Prostate gland (tissue), 2 donors: ENCODE measurements at regions not wholly inside any gene's neighbourhood (a gene's known extent, or its start where the extent isn't known, plus 50 kb on each side); places are given as distances from the start of the nearest gene placed in this dataset.
A peak's percentile ranks its signal among the peaks of the same experiment; 100 is the strongest.

ENCODE experiments used
- DNase-seq: peaks from one replicate; pipeline ENCODE4 v3.0.0-alpha.2; 2019; ENCODE audit warnings: low spot score
- H3K27ac ChIP-seq, 2 donors: fragments of 200-600 bp; sonication (generic); 2 replicates each; pipeline ENCODE4 v1.5.1; 2017 to 2019
- H3K27me3 ChIP-seq: fragments of 200-600 bp; sonication (generic); replicated peaks from 2 replicates; pipeline ENCODE4 v1.5.1; 2019; ENCODE audit not compliant: insufficient read depth
- H3K36me3 ChIP-seq, 2 donors: fragments of 200-600 bp; sonication (generic); 1 replicate in 1 of 2; 2 replicates in 1 of 2; pipeline versions ENCODE4 v1.5.1 to v1.8.1; 2017 to 2019
- H3K4me1 ChIP-seq: fragments of 200-600 bp; sonication (generic); replicated peaks from 2 replicates; pipeline ENCODE4 v1.5.1; 2019
- H3K4me3 ChIP-seq, 2 donors: fragments of 200-600 bp; sonication (generic); 2 replicates each; pipeline ENCODE4 v1.5.1; 2017 to 2019
- H3K9me3 ChIP-seq: fragments of 200-600 bp; sonication (generic); 2 replicates; pipeline ENCODE4 v1.5.1; 2017
- POLR2A ChIP-seq: fragments of 450-650 bp; IDR thresholded peaks from one replicate; pipeline ENCODE4 v1.6.1; 2016; ENCODE audit warnings: antibody characterized with exemption, mild to moderate bottlenecking
- POLR2AphosphoS5 ChIP-seq: sonication (generic); formaldehyde crosslinking; IDR thresholded peaks from one replicate; pipeline ENCODE4 v1.6.1; 2017; ENCODE audit warnings: antibody characterized with exemption
- WGBS: methylation state at CpG from one replicate; pipeline ENCODE4 v1.1.5; 2018; 5-methylcytosine and 5-hydroxymethylcytosine counted together
- intact Hi-C: fragments of 100-400 bp; cut with DNase I; formaldehyde crosslinking; loops from one replicate; pipeline ENCODE4 v1.14.2; 2022
- TF ChIP-seq, protein P1 (sequence below), 4 experiments: fragments of 200-600 bp in 2 of 4; fragments of 450-650 bp in 2 of 4; sonication (generic) in 2 of 4; IDR thresholded peaks; 1 replicate in 3 of 4; 2 replicates in 1 of 4; pipeline ENCODE4 v1.5.1; 2016 to 2019; ENCODE audit warnings: antibody characterized with exemption in 4 of 4, mild to moderate bottlenecking in 2 of 4, moderate library complexity in 2 of 4

DNA sequence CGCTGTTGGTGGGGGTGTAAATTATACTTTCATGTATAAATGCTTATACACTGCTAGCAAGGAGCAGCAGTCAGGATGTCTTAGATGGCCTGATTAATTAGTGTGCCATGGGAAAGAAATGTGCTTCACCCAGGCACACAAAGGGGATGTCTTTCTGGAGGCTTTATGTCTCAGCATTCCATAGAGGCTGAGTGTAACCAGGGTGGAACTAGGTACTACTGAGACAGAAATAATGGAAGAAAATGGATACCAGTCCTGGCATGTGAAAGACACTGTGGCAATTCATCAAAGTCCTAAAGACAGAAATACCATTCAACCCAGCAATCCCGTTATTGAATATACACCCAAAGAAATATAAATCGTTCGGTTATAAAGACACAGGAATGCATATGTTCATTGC, 52.5 kb downstream of the PF4 start:
- H3K9me3 ChIP-seq = no peaks in the 10 kb centered on the region
- H3K36me3 ChIP-seq = no peaks in the 10 kb centered on the region
- no peaks in the 10 kb centered on the region for H3K27me3 ChIP-seq
- H3K4me1 ChIP-seq = no peaks in the 10 kb centered on the region
- 92% methylated on average over 4 of the region's 4 CpGs for WGBS
- H3K27ac ChIP-seq = no peak overlapping the region
- H3K4me3 ChIP-seq = no peak overlapping the region
- intact Hi-C loops = loop anchor here (10.0 kb wide), 1 partner anchor 206 kb away; no protein-coding TSS in a partner anchor
- DNase-seq = no peak
- TF ChIP-seq, protein P1, sequence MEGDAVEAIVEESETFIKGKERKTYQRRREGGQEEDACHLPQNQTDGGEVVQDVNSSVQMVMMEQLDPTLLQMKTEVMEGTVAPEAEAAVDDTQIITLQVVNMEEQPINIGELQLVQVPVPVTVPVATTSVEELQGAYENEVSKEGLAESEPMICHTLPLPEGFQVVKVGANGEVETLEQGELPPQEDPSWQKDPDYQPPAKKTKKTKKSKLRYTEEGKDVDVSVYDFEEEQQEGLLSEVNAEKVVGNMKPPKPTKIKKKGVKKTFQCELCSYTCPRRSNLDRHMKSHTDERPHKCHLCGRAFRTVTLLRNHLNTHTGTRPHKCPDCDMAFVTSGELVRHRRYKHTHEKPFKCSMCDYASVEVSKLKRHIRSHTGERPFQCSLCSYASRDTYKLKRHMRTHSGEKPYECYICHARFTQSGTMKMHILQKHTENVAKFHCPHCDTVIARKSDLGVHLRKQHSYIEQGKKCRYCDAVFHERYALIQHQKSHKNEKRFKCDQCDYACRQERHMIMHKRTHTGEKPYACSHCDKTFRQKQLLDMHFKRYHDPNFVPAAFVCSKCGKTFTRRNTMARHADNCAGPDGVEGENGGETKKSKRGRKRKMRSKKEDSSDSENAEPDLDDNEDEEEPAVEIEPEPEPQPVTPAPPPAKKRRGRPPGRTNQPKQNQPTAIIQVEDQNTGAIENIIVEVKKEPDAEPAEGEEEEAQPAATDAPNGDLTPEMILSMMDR (IDR thresholded peaks at IDR 0.05) = no peak
- TF ChIP-seq POLR2AphosphoS5 (no peak), POLR2A (no peak)

DNA sequence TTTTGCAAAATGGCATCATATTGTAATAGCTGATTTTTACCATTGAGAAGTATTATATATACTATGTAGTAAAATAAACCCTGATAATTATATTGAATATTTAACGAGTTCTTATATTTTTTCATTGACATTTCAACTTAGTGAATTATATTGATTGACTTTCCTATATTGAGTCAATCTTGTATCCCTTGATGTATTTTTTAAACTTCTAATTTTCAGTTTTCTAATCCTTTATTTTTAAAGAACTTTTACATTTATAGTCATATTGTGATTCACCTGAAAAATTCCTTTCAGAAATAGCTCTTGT, 54.4 kb downstream of the CXCL1 start:
- Histone ChIP-seq H3K36me3 (no peaks in the 10 kb centered on the region), H3K27ac (no peak overlapping the region), H3K4me1 (no peaks in the 10 kb centered on the region), H3K27me3 (no peaks in the 10 kb centered on the region), H3K4me3 (no peak overlapping the region), H3K9me3 (no peaks in the 10 kb centered on the region)
- DNase-seq = no peak
- intact Hi-C loops = loop anchor here (5.0 to 10.0 kb wide), 2 partner anchors 211 to 261 kb away; no protein-coding TSS in a partner anchor
- TF ChIP-seq, protein P1 (IDR thresholded peaks at IDR 0.05) = no peak
- no peak for TF ChIP-seq POLR2A
- TF ChIP-seq POLR2AphosphoS5 = no peak
- WGBS = 93% methylated on average over 1 of the region's 1 CpG

DNA sequence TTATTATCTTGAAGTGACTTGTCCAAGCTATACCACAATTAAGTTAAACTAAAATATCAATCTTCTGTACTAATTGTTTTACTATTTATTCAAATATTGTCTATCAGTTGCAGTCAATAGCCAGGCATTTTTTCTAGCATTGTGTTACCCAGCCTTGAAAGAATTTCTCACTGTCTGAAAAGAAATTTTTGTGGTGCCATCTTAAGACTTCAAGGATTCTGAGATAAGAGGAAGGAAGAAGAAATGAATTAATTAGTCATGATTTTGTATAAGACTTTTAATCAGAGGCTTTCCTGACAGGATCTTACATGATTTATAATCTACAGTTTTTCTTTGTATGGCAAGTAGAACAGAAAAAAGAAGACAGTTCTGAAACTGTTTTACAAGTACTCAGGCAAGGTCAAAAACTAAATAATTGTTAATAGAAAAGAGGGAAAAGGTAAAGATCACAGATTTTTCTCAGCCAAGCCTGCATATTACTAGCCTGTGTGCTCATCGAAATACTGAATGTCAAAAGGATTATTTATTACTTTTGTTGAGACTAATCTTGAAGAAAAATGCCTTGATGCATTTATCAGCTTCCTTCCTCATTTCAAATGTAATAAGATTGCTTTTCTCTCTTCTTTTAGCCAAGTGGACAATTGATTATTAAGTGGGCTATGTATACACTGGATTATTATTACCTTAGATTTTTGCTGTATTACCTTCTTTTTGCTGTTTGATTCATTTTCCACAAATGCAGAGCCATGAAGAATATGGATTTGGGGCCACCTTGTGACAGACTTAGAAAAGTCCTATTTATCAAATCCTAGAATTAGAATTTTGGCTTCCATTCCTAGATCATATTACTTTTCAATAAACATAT, 53.8 kb downstream of the CXCL1 start:
- Histone ChIP-seq H3K36me3 (no peaks in the 10 kb centered on the region), H3K4me1 (no peaks in the 10 kb centered on the region), H3K4me3 (no peak overlapping the region), H3K27me3 (no peaks in the 10 kb centered on the region), H3K27ac (no peak overlapping the region), H3K9me3 (no peaks in the 10 kb centered on the region)
- intact Hi-C loops = loop anchor here (5.0 to 10.0 kb wide), 2 partner anchors 212 to 261 kb away; no protein-coding TSS in a partner anchor
- TF ChIP-seq POLR2AphosphoS5 = no peak
- TF ChIP-seq, protein P1 (IDR thresholded peaks at IDR 0.05) = peak in 3 of 4 experiments; percentile 22 to 57 (median 46)
- WGBS = 33% methylated on average over 1 of the region's 1 CpG
- no peak for DNase-seq

DNA sequence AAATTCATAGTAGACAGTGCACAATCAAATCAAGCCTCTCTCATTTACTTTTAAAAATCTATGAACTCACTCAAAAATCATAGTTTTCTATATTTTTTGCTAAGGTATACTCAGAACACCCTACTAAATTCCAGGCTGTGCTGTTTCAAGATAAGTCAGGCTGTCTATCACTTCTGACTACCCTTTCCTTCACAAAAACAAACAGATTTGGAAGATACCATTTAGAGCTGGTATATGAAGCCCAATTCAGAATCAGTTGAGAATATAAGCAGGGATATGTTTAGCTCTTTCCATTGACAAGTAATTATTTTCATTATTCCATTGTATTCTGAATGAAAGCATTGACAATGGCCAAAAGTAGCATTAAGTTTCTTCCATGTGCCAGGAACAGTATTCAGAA, 53.1 kb downstream of the CXCL1 start:
- H3K4me3 ChIP-seq = no peak overlapping the region
- intact Hi-C loops = loop anchor here (5.0 to 10.0 kb wide), 2 partner anchors 212 to 260 kb away; no protein-coding TSS in a partner anchor
- H3K36me3 ChIP-seq = no peaks in the 10 kb centered on the region
- H3K4me1 ChIP-seq = peaks cover 4% of the 10 kb centered on the region
- no peak for DNase-seq
- H3K9me3 ChIP-seq = no peaks in the 10 kb centered on the region
- TF ChIP-seq POLR2AphosphoS5 = no peak
- TF ChIP-seq POLR2A = no peak
- TF ChIP-seq, protein P1 (IDR thresholded peaks at IDR 0.05) = no peak
- no peak overlapping the region for H3K27ac ChIP-seq
- H3K27me3 ChIP-seq = no peaks in the 10 kb centered on the region
